ENCODE measurements at regions not wholly inside any gene's neighbourhood (a gene's known extent, or its start where the extent isn't known, plus 50 kb on each side); places are given as distances from the start of the nearest gene placed in this dataset.

GRCh38 chr2:150909090-150909489 lies 352.6 kb downstream of the RBM43 start:
- DNase-seq (no peak), ATAC-seq (no peak)
- H3K9me3 Mint-ChIP-seq = no peaks in the 10 kb centered on the region
- CTCF ChIA-PET = interaction anchor here (1.4 kb wide), 1 partner anchor 329 kb away, joined by 4 read pairs; no protein-coding TSS in a partner anchor
- TF ChIP-seq CTCF (IDR thresholded peaks at IDR 0.05) = no peak
- no peaks in the 10 kb centered on the region for H3K4me1 Mint-ChIP-seq (ENCODE audit: low read depth)
- H3K4me3 Mint-ChIP-seq = no peak overlapping the region
- POLR2A ChIA-PET = interaction anchor here (1.1 kb wide), 1 partner anchor 27 kb away, joined by 3 read pairs; no protein-coding TSS in a partner anchor
- H3K27me3 Mint-ChIP-seq = peaks cover 4% of the 10 kb centered on the region
- no peak overlapping the region for H3K27ac Mint-ChIP-seq
- intact Hi-C loops (cut with micrococcal nuclease) = no loop called here
- H3K36me3 Mint-ChIP-seq (ENCODE audit: low read depth) = no peaks in the 10 kb centered on the region

- no peak for ATAC-seq
- H3K36me3 Mint-ChIP-seq (ENCODE audit: low read depth) = no peaks in the 10 kb centered on the region
- TF ChIP-seq CTCF (IDR thresholded peaks at IDR 0.05) = no peak
- no peak overlapping the region for H3K27ac Mint-ChIP-seq
- POLR2A ChIA-PET = no interaction called here
- CTCF ChIA-PET = no interaction called here
- H3K4me1 Mint-ChIP-seq (ENCODE audit: low read depth) = no peaks in the 10 kb centered on the region
- DNase-seq = no peak
- peaks cover 4% of the 10 kb centered on the region for H3K27me3 Mint-ChIP-seq
- intact Hi-C loops (cut with micrococcal nuclease) = no loop called here
- no peak overlapping the region for H3K4me3 Mint-ChIP-seq
- H3K9me3 Mint-ChIP-seq = no peaks in the 10 kb centered on the region
Observed at GRCh38 chr2:150907466-150907865, 354.2 kb downstream of the RBM43 start.

GRCh38 chr2:150903461-150903860 lies 358.2 kb downstream of the RBM43 start:
- Mint-ChIP-seq H3K36me3 (ENCODE audit: low read depth) (no peaks in the 10 kb centered on the region), H3K9me3 (peaks cover 5% of the 10 kb centered on the region), H3K4me3 (no peak overlapping the region), H3K27ac (no peak overlapping the region), H3K4me1 (ENCODE audit: low read depth) (no peaks in the 10 kb centered on the region), H3K27me3 (no peaks in the 10 kb centered on the region)
- ATAC-seq = no peak
- DNase-seq = no peak
- intact Hi-C loops (cut with micrococcal nuclease) = no loop called here
- ChIA-PET CTCF (no interaction called here), POLR2A (no interaction called here)
- no peak for TF ChIP-seq CTCF (IDR thresholded peaks at IDR 0.05)

GRCh38 chr2:150903055-150903454 lies 358.6 kb downstream of the RBM43 start:
- H3K27ac Mint-ChIP-seq = no peak overlapping the region
- POLR2A ChIA-PET = no interaction called here
- H3K36me3 Mint-ChIP-seq (ENCODE audit: low read depth) = no peaks in the 10 kb centered on the region
- H3K27me3 Mint-ChIP-seq = no peaks in the 10 kb centered on the region
- ATAC-seq (no peak), DNase-seq (no peak)
- CTCF ChIA-PET = no interaction called here
- H3K4me3 Mint-ChIP-seq = no peak overlapping the region
- intact Hi-C loops (cut with micrococcal nuclease) = no loop called here
- H3K9me3 Mint-ChIP-seq = peaks cover 5% of the 10 kb centered on the region
- no peaks in the 10 kb centered on the region for H3K4me1 Mint-ChIP-seq (ENCODE audit: low read depth)
- no peak for TF ChIP-seq CTCF (IDR thresholded peaks at IDR 0.05)

GRCh38 chr2:150900913-150901312 lies 360.8 kb downstream of the RBM43 start:
- no peaks in the 10 kb centered on the region for H3K4me1 Mint-ChIP-seq (ENCODE audit: low read depth)
- intact Hi-C loops (cut with micrococcal nuclease) = no loop called here
- ChIA-PET POLR2A (no interaction called here), CTCF (no interaction called here)
- no peak for TF ChIP-seq CTCF (IDR thresholded peaks at IDR 0.05)
- H3K27ac Mint-ChIP-seq = no peak overlapping the region
- no peak overlapping the region for H3K4me3 Mint-ChIP-seq
- H3K36me3 Mint-ChIP-seq (ENCODE audit: low read depth) = no peaks in the 10 kb centered on the region
- no peaks in the 10 kb centered on the region for H3K27me3 Mint-ChIP-seq
- H3K9me3 Mint-ChIP-seq = peaks cover 5% of the 10 kb centered on the region
- no peak for DNase-seq
- no peak for ATAC-seq
